ENCODE measurements at regions not wholly inside any gene's neighbourhood (a gene's known extent, or its start where the extent isn't known, plus 50 kb on each side); places are given as distances from the start of the nearest gene placed in this dataset.

- intact Hi-C loops (cut with DNase I; ENCODE audit: low total_unique reads): no loop called here
- Histone ChIP-seq H3K27me3 (no peaks in the 10 kb centered on the region), H3K27ac (no peak overlapping the region), H3K9me3 (peaks cover 0 to 7% (median 0%) of the 10 kb centered on the region in 4 donors), H3K36me3 (no peaks in the 10 kb centered on the region), H3K4me1 (no peaks in the 10 kb centered on the region), H3K4me3 (no peak overlapping the region)
- 48 to 82% (median 70%) methylated on average over 2 of the region's 2 CpGs for WGBS, 5 donors
- no peak for TF ChIP-seq EP300 (IDR thresholded peaks at IDR 0.05)
- TF ChIP-seq, protein P1, sequence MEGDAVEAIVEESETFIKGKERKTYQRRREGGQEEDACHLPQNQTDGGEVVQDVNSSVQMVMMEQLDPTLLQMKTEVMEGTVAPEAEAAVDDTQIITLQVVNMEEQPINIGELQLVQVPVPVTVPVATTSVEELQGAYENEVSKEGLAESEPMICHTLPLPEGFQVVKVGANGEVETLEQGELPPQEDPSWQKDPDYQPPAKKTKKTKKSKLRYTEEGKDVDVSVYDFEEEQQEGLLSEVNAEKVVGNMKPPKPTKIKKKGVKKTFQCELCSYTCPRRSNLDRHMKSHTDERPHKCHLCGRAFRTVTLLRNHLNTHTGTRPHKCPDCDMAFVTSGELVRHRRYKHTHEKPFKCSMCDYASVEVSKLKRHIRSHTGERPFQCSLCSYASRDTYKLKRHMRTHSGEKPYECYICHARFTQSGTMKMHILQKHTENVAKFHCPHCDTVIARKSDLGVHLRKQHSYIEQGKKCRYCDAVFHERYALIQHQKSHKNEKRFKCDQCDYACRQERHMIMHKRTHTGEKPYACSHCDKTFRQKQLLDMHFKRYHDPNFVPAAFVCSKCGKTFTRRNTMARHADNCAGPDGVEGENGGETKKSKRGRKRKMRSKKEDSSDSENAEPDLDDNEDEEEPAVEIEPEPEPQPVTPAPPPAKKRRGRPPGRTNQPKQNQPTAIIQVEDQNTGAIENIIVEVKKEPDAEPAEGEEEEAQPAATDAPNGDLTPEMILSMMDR (IDR thresholded peaks at IDR 0.05): no peak
- no peak for TF ChIP-seq POLR2AphosphoS5 (IDR thresholded peaks at IDR 0.05)
- no peak for TF ChIP-seq POLR2A (IDR thresholded peaks at IDR 0.05)
- DNase-seq: no peak
These were observed 63.6 kb upstream of the MAP3K1 start for GRCh38 chr5:56751572-56752313.

DNA sequence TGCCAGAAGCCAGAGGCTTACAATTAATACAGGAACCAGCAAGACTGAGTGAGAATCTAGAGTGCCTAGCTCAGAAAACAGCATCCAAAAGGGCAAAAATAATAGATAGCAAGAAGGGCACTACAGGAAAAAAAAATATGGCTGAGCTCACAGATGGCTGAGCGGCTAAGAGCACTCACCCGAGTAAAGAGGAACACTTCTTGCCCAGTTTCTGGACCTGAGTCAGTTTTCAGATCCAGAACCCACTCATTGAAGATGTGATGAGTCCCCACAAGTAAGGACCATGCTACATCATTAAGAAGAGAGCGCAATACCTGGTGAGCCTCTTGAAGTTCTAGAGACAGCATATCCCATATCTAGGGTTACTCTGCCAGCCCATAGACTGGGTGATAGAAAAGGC is 65.5 kb upstream of the MAP3K1 start:
- DNase-seq: no peak
- TF ChIP-seq EP300 (IDR thresholded peaks at IDR 0.05): no peak
- TF ChIP-seq POLR2AphosphoS5 (IDR thresholded peaks at IDR 0.05): no peak
- TF ChIP-seq POLR2A (IDR thresholded peaks at IDR 0.05): no peak
- TF ChIP-seq, protein P1 (IDR thresholded peaks at IDR 0.05): no peak
- Histone ChIP-seq H3K4me3 (no peak overlapping the region), H3K36me3 (no peaks in the 10 kb centered on the region), H3K4me1 (no peaks in the 10 kb centered on the region), H3K27me3 (no peaks in the 10 kb centered on the region), H3K9me3 (peaks cover 0 to 7% (median 0%) of the 10 kb centered on the region in 4 donors), H3K27ac (no peak overlapping the region)
- WGBS, 5 donors: 78 to 95% (median 94%) methylated on average over 3 of the region's 3 CpGs
- intact Hi-C loops (cut with DNase I; ENCODE audit: low total_unique reads): no loop called here

DNA sequence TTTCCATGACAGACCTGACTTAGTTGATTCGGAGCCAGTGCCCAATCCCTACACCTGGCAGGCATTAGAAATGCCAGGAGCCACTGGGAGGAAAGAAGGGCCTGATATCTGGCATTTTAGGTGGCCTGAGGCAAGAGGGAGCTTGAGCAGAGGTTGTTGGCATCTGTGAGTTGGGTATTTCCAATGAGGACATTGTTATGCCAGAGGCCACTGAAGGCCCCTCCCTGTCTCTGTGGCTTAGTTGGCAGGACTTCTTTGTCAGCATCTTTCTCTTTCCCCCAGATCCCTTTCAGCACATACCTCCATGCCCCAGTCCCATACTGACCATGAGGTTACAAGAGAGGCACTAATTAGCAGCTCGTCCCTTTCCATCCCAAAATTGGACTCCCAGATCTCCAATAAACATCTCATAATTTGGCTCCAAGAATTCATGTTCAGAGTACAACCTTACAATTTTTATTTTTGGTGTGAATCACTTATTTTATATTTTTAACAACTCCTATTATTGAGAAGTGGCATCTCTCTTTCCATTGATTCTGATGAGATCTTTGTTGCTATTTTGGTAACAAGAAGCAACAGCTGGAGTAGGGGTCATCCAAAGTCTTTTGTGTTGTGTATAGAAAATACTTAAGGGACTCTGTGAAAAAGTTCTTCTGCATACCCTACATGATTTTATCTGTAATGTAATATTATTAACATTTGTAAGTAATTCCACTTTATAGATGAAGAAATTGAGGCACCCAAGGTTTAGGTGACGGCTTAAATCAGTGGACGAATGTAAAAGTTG is 68.6 kb upstream of the MAP3K1 start:
- no peak overlapping the region for H3K4me3 ChIP-seq
- H3K27ac ChIP-seq: no peak overlapping the region
- no peaks in the 10 kb centered on the region for H3K4me1 ChIP-seq
- no peak for DNase-seq
- no peaks in the 10 kb centered on the region for H3K36me3 ChIP-seq
- H3K27me3 ChIP-seq: no peaks in the 10 kb centered on the region
- WGBS, 5 donors: 84 to 95% (median 88%) methylated on average over 4 of the region's 4 CpGs
- H3K9me3 ChIP-seq: no peaks in the 10 kb centered on the region
- intact Hi-C loops (cut with DNase I; ENCODE audit: low total_unique reads): no loop called here
- TF ChIP-seq POLR2AphosphoS5 (IDR thresholded peaks at IDR 0.05) (no peak), EP300 (IDR thresholded peaks at IDR 0.05) (no peak), POLR2A (IDR thresholded peaks at IDR 0.05) (no peak)
- TF ChIP-seq, protein P1 (IDR thresholded peaks at IDR 0.05): no peak

DNA sequence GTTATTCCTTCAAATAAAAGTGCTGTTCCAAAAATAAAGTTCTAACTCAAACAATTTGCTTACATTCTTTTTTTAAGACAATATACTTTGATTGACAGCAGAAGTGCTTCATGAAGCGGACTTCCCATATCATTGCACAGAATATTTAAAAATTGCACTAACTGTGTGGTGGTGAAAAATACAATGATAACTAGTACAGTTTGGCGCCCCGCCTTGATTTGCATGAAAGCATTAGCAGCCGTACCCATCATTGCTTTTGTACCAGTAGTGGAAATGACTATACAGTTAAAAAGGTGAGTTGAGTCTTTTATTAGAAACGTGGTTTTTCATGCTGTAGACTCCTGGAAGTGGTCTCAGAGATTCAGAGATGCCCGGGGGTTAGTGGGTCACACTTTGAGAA is 69.5 kb upstream of the MAP3K1 start:
- Histone ChIP-seq H3K4me3 (no peak overlapping the region), H3K36me3 (no peaks in the 10 kb centered on the region), H3K27me3 (no peaks in the 10 kb centered on the region), H3K9me3 (no peaks in the 10 kb centered on the region), H3K4me1 (no peaks in the 10 kb centered on the region), H3K27ac (no peak overlapping the region)
- intact Hi-C loops (cut with DNase I; ENCODE audit: low total_unique reads): no loop called here
- WGBS, 5 donors: 89 to 95% (median 93%) methylated on average over 6 of the region's 6 CpGs
- TF ChIP-seq, protein P1 (IDR thresholded peaks at IDR 0.05): no peak
- TF ChIP-seq POLR2A (IDR thresholded peaks at IDR 0.05) (no peak), POLR2AphosphoS5 (IDR thresholded peaks at IDR 0.05) (no peak), EP300 (IDR thresholded peaks at IDR 0.05) (no peak)
- DNase-seq: no peak

Data from stomach (tissue), 8 donors.